Daoy (cell line): ENCODE measurements at regions not wholly inside any gene's neighbourhood (a gene's known extent, or its start where the extent isn't known, plus 50 kb on each side); places are given as distances from the start of the nearest gene placed in this dataset.
"Not testable (repeated sequence)": the region's sequence is repeated elsewhere in the genome, so short reads cannot be mapped to it uniquely, and the experiment has no call there.

Experiments
- DNase-seq: peaks from one replicate; pipeline ENCODE4 v3.0.0-alpha.2; 2015; ENCODE audit warnings: low read depth

DNA sequence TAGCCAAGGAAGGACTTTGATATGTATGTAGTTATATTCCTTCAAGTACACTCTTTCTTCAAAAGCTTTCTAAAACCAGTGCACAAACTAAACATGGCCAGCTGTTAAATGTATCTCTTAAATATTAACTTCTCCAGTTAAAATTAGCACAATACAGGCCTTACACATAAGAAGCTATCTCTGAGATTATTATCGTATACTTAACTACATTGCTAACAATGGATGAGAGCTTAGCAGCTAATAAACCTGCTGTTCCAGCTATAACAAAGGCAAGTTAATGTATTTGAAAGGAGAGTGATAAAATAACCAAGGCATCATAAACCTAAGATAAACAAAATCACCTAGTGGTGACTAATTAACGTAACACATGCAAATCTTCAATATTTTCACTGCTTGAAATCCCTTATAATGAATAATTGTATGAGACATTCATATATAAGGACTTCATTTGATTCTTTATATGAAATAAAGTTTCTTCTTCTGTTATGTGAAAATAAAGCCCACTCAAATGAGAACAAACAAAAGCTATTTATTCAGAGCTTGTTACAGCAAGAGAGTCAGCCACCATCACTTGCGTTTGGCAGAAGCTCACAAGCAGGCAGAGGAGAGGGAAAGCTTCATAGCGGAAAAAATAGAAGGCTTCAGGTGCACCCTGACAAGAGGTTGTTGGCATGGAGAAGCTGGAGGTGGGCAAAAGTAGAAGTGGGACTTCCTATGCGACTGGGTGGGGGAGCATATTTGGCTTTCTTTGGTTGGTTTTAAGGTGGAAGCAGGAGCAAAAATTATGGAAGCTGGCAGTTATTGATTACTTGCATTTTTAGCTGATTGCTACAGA is 274.1 kb upstream of the CHRM3 start:
- DNase-seq, result no peak

DNA sequence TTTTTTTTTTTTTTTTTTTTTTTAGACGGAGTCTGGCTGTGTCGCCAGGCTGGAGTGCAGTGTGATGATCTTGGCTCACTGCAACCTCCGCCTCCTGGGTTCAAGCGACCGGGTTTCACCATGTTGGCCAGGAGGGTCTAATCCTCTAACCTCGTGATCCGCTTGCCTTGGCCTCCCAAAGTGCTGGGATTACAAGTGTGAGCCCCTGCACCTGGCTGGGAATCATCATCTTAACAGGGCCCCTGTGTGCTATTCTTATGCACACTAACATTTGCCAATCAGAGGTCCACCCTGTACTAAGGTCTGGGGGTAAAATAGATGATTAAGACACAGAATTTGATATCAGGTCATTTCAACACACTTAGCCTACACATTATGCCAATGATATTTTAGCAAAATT is 278.7 kb upstream of the CHRM3 start:
- no peak for DNase-seq

DNA sequence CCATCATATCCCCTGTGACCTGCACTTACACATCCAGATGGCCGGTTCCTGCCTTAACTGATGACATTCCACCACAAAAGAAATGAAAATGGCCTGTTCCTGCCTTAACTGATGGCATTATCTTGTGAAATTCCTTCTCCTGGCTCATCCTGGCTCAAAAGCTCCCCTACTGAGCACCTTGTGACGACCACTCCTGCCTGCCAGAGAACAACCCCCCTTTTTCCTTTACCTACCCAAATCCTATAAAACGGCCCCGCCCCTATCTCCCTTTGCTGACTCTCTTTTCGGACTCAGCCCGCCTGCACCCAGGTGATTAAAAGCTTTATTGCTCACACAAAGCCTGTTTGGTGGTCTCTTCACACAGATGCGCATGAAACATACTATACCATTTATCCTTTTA is 279.7 kb upstream of the CHRM3 start:
- DNase-seq, result not testable (repeated sequence)

DNA sequence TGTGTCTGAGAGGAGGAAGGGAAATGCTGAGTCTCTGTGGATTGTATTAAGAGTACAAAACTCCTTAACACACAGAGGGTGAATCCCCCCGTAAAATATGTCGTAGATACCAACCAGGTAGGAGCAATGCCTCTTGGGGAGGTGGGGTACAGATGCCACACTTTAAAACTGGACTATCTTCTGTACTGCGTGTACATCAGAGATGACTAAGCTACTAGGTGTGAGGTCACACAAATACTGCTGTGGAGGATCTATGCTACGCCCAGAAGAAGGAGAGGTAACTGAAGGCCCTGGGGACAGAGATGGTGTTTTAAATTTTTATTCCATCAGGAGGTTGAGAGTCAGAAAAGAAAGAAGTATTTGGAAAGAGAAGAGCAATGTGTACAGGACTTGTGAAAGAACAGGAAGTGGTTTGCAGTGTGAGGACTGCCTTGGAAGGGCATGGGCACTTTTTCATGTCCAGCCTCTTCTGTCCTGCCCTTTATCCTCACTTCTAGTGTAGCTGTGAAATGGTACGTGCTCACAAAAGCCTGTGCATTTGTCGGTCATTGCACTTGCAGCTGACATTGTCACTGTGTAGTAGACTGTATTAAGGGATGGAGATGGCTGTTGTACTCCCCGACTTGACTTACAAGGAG is 287.8 kb upstream of the CHRM3 start:
- DNase-seq, result no peak

DNA sequence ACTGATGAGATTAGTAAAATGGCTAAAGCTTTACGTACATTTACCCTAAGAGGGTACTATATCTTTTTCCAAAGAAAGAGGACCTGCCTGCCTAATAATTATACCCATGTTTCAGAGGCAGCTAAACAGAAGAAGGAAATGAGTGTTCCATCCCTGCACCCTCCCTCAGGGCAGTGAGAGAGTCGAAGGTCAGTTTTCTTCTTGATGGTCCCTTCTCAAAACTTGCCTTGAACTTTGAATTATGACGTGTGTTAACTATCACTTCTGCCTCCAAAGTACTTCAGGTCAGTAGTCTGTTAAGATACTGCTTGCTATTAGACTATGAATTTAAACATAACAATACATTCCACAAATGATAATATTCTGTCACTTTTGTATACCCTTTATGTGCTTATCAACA is 294.8 kb upstream of the CHRM3 start:
- no peak for DNase-seq

DNA sequence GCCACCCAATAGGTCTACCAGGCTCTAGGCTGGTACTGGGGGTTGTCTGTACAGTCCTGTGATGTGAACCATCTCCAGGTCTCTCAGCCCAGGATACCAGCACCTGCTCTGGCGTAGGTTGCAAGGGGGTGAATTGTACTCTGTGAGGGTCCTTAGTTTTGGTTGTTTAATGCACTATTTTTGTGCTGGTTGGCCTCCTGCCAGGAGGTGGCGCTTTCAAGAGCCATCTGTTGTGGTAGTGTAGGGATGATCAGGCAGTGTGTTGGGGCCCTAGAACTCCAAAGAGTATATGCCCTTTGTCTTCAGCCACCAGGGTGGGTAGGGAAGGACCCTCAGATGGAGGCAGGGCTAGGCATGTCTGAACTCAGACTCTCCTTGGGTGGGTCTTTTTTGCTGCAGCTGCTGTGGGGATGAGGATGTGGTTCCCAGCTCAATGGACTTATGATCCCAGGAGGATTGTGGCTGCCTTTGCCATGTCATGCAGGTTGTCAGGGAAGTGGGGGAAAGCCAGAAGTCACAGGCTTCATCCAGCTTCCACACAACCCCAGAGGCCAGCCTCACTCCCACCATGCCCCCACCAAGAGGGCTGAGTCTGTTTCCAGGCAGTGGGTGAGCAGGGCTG is 301.8 kb upstream of the CHRM3 start:
- no peak for DNase-seq

DNA sequence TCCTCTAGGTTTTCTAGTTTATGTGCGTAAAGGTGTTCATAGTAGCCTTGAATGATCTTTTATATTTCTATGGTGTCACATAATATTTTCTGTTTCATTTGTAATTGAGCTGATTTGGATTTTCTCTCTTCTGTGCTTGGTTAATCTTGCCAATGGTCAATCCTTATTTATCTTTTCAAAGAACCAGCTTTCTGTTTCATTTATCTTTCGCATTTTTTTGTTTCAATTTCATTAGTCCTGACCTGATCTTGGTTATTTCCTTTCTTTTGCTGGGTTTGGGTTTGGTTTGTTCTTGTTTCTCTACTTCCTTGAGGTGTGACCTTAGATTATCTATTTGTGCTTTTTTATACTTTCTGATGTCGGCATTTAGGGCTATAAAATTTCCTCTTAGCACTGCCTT is 304.4 kb upstream of the CHRM3 start:
- DNase-seq, result not testable (repeated sequence)

DNA sequence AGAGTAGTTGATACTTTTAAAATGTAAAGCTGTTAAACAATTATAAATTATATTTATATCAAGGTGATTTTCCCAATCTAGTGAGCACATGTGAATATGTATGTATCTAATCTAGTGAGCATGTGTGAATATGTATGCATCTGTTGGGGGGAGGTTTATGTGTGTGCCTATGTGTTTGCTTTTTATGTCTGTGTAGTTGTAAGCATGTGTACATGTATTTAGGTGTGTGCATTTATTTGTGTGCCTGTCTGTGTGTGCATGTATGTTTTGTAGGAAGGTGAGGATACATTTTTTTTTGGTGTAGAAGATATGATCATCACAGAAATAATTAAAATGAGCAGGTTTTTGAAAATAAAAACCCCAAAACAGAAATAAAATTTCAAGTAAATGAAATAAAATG is 318.9 kb upstream of the CHRM3 start:
- no peak for DNase-seq

DNA sequence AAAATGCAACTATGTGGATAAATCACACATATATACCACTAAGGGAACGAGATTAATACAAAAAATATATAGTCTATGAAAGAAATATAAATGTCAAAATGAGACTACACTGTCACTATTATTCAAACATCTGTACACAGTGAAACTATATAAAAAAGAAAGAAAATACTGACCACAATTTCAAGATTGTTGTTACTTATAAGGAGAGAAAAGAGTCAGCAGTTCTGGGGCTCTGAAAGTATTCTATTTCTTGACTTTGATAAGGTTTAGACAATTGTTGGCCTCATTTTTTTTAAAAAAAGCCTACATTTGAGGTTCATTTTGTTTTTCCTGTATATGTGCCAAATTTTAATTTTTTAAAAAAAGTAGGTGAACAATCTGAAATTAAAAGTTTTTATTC is 319.3 kb upstream of the CHRM3 start:
- DNase-seq, result no peak

DNA sequence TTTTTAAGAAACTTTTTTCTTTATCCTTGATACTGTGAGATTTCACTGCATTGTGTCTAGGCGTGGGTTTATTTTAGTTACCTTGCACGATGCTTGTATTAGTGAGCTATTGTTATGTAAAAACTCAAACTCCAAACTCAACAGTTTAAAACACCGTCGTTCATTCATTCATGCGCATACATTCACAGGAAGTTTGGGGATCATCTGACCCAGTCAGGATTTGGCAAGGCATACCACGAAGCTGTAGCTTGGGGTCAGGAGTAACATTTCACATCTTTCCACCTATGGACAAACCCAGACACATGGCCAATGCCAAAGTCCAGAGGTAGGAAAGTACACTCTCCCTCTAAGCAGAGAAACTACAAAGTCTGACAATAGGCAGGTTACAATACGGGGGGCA is 324.6 kb upstream of the CHRM3 start:
- DNase-seq, result no peak

DNA sequence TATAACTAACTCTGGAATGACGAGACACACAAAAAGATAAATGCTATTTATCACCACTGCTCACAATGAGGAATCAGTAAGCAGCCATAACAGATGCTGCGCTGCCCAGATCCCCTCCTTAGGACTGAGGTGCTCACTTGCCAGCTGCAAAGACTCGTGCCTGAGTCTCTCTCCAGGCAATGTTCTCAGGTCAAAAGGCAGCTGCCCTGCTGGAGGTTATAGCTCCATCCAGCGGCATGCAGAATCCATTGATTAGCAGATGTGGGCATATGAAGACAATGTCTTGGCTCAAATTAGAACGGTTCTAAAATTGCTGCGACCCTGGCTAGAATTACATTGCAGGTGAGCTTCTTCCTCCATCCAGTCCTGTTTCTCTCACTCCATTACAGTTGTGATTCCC is 328.2 kb upstream of the CHRM3 start:
- no peak for DNase-seq

DNA sequence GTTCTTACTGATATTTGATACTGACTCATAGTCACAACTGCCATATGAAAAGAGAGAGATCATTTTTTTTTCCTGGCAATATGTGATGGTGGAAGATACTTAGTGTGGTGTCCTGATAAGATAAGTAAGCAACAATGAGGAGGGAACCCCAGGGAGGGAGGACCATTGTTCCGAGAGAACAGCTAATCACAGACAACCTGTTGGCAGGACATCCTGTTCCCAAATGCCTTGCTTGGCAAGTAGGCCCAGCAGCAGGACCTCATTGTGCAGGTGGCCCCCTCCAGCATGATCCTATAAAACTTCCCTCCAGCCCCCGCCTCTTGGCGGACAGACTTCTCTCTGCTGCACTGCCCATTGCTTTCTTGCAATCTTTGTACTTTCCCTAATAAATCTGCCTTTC is 329.4 kb upstream of the CHRM3 start:
- no peak for DNase-seq

DNA sequence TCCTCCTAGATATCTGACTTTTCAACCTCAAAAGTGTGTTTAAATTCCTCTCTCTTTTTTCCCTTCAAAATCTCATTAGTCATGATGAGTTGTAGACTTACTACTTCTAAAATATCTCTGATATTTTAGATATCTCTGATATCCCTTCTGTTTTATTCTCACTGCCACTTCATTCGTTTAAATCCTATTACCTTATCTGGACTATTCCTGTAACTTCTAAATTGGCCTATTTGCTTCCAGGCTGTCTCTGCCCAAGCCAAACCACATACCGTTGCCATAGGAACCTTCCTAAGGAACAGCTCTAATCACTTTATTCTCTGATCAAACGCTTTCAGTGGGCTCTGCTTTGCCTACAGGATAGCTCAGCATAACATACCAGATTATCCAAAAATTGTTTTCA is 333.1 kb upstream of the CHRM3 start:
- DNase-seq, result no peak

DNA sequence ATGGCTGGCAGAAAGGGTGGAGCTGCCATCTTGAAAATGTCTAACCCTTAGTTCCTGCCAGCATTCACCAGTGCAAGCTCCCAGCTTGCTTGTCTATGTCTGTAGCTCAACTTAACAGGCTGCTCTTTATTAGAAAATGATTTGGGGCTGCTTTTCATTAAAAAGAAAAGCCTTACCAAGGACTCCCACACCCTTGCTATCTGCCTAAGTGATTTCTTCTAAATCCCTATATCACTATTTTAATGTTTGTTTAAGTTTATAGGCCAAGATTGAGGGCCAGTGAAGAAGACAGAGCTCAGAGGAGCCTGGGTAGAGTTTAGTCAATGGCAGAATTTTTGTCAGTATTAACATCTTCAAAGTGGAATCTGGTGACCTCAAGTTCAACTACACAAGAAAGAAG is 336.8 kb upstream of the CHRM3 start:
- no peak for DNase-seq

DNA sequence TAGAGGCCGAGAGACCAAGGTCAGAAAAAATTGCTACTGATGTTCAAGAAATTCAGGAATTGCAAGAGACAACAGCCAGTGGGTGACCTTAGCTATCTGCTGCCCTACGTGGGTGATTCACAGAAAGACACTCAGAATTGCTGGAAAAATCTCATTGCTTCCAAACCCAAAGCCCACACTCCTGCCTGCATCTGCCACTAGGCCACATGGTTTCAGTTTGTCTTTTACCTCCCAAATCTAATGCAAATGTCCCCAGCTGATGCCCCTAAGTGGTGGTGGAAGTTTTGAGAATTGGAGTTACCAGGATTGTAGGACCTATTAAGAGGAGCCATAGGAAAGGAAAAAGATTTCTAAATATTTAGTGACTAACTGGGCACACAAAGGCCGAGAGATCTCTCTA is 341.5 kb upstream of the CHRM3 start:
- DNase-seq, result no peak

DNA sequence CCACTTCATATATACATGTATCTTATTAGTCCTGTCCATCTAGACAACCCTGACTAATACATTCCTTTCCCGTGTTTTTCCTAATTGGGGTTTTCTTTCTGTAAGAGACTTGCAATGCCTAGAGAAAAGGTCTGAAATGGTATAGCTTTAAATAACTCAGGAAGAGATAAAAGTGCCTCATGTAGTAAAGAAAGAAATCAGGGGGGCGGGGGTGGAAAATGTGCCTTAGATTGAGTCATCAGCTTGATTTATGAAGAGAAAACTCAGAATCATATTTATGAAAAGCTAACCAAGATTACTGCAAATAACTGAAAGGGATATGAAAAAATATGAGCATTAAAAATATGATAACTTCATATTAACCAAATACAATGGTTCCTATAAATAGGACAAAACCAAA is 345.8 kb upstream of the CHRM3 start:
- DNase-seq, result no peak

DNA sequence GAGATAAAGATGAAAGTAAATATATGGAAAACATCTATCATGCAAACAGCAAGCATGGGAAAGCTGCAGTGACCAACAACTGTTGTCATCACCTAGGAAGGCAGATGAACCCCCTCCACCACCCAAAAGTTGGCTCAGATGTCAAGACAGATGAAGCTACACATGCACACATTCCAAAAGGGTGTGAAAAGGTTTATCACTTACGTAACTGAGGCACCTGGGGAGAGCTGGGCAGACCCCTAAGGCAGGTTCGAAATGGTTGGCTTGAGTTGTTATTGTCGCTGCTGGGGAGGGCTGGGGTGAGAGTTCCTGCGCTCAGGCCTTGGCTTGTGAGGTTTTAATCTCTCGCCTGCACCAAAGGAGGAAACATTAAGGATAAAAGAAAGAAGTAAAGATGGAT is 355.1 kb upstream of the CHRM3 start:
- DNase-seq, result no peak

DNA sequence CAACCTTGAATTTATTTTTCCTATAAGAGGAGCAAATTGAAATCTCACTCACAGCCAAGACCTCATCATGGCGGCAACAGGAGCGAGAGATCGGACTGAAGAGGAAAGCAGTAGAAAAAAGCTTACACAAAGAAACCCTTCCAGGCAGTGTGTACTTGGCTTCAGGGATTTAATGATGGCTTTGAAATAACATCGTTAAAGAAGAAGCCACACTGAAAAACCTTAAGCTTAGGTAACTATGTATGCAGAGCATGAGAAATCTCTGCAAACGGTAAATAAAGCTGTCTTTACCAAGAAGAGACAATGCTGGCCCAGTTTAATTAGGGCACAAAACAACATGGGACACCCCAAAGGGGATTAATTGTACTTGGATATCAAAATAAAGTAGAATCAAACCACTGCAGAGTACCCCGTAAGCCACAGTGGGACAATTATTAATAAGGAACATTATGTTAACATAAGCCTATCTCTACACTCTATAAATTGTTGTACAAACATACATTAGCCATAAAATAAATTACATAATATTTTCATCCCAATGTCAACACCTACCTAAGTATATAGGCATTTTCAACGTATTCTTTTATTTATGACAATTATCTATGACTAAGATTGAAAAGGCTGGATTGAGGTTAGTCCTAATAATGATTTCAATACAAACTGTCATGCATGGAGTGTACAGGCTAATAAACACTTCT is 360.2 kb upstream of the CHRM3 start:
- DNase-seq, result no peak

DNA sequence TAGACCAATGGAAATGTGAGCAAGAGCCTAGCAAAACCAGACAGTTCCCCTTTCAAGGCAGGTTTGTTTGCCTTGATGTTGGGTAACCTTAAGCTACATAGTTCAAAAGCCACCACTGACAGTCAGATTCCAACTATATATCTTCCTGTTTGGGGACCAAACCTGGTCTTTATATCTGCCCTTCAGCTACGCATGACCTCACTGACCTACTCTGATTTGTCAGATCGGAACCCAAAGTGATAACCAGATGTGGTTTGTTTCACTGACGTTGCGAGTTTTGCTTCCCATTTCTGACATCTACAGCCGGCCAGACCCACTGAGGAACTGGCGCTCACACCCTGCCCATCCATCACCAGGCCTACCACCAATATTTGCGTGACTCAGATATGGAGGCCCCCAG is 361.1 kb upstream of the CHRM3 start:
- no peak for DNase-seq

DNA sequence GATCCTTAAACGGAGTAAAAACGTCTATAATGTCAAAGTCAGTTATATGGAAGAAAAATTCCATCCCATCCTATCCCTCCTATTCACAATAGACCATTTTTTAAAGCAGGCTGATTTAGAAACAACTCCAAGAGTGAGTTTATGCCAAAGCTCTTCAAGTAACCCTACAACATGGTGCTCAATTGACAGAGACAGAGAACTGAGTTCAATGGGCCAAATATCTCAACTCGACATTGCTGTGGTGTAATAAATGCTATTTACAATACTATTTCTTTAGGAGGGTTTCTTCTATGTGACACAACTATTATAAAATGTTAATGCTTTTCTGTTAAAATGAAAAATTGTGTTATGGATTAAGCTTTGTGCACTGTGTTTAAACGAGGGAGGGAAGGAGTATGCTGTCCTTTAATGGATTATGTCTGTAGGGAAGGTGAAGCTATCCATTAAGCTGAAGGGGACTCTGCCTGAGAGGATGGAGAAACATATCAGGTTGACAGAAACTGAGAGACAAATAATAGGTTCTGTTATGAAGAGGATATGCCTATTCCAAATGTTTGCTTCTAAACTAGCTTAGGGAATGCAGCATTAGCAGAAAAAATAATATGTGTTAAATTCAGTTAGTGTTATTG is 362.5 kb upstream of the CHRM3 start:
- DNase-seq, result no peak

DNA sequence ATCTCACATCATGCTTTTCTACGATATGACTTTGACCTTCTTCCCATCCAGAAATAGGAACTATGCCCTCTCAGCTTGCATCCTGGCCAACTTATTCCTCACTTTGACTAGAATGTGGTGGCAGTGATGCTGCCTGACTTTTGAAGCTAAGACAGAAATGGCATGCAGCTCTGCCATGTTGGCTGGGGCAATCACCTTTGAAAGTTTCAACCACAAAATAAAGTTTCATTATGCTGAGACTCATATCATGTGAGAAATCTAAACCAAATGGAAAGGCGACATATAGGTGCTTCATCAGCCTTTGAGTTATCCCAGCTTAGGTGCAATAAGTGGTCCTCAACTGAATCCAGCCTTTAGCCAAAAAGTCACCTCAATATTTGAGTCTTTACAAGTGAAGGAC is 370.0 kb upstream of the CHRM3 start:
- DNase-seq, result no peak

DNA sequence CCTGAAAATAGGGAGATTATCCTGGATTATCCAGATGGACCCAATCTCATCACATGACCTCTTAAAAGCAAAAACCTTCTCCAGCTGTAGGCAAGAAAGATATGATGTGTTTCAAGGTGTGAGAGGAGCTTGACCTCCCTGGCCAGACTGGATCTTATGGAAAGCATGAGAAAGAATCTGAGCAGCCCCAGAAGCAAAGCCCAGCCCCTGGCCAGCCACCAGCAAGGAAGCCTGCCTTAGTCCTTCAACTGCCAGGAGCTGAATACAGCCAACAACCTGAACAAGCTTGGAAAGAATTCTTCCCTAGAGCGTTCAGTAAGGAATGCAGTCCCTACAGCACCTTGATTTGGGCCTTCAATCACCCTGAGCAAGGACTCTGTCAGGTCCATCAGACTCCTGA is 375.0 kb upstream of the CHRM3 start:
- DNase-seq, result no peak
